ENCODE measurements at regions not wholly inside any gene's neighbourhood (a gene's known extent, or its start where the extent isn't known, plus 50 kb on each side); places are given as distances from the start of the nearest gene placed in this dataset.

DNA sequence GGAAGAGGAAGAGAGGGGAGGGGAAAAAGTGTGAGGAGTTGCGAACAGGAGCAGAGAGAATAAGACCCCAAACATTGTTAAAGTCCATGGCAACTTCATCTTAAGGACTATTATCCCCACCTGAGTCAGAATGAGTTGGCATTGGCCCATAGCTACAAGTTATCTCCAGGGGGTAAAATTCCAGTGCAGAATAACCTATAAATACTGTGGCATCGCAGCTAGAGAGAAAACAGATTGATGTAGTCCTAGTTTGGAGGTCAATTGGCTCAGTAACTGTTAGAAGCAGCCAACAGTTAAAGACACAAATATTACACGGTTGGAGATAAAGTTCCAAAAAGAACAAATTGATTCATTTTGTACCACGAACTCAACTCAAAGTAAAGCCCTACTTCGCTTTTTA, 313.9 kb upstream of the CCDC54 start:
- Histone ChIP-seq H3K36me3 (ENCODE audit: control insufficient read depth, insufficient read depth, low read length) (no peaks in the 10 kb centered on the region), H3K9ac (ENCODE audit: low read length) (no peak overlapping the region), H3K4me3 (ENCODE audit: low read depth, low read length) (no peak overlapping the region), H3K27me3 (ENCODE audit: control insufficient read depth, insufficient read depth, low read length) (no peaks in the 10 kb centered on the region), H3K27ac (ENCODE audit: low read depth, low read length) (no peak overlapping the region; the same call in 1 of the 2 replicates), H3K9me3 (ENCODE audit: control insufficient read depth, insufficient read depth, low read depth, low read length) (peaks cover 3% of the 10 kb centered on the region; the same call in 1 of the 2 replicates), H3K4me1 (ENCODE audit: control insufficient read depth, insufficient read depth, low read length) (peaks cover 19% of the 10 kb centered on the region)

- Histone ChIP-seq H3K27me3 (ENCODE audit: control insufficient read depth, insufficient read depth, low read length) (no peaks in the 10 kb centered on the region), H3K36me3 (ENCODE audit: control insufficient read depth, insufficient read depth, low read length) (no peaks in the 10 kb centered on the region), H3K9me3 (ENCODE audit: control insufficient read depth, insufficient read depth, low read depth, low read length) (0 out of 2 replicates have a peak, but pooled peaks cover 3% of the 10 kb centered on the region), H3K4me1 (ENCODE audit: control insufficient read depth, insufficient read depth, low read length) (peaks cover 24% of the 10 kb centered on the region), H3K4me3 (ENCODE audit: low read depth, low read length) (no peak overlapping the region), H3K27ac (ENCODE audit: low read depth, low read length) (0 out of 2 replicates have a peak overlapping the region, but pooled peaks have one; percentile 15), H3K9ac (ENCODE audit: low read length) (no peak overlapping the region)
These were observed 312.7 kb upstream of the CCDC54 start for GRCh38 chr3:107064405-107065060.

DNA sequence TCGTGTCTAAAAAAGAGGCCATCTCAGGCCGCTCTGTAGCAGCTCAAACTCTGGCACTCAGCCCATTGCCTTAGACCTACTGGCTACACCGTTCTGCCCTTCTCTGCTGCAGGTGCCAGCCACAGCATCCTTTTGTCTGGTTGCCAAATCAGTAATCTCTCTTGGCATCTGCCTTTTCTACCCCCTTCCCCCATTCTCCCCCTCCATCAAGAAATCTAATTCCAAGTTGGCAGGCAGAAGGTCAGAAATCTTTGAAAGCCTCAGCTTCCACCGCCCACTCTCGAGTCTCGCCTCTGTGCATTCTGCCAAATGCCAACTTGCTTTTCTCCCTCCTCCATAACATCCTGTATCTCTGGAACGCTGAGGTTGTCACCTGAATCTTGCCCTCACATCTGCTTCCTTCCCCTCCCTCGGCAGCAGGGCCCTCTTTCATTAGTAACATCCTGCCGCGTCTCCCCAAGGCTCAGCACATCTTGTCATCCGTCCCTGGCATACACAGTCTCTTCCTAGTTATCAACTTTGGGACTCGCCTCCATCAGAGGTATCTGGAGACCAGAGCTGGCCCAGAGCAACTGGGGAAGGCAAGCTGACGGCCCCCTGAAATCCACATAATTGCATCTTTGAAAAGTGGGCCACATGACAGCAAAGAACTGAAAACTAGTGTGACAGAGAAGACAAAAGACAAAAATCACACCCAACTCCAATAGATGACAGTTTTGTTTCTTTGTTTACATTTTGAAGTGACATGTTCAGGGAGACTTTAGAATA, 312.0 kb upstream of the CCDC54 start:
- H3K9ac ChIP-seq (ENCODE audit: low read length): no peak overlapping the region
- H3K36me3 ChIP-seq (ENCODE audit: control insufficient read depth, insufficient read depth, low read length): no peaks in the 10 kb centered on the region
- H3K27me3 ChIP-seq (ENCODE audit: control insufficient read depth, insufficient read depth, low read length): no peaks in the 10 kb centered on the region
- no peak overlapping the region for H3K27ac ChIP-seq (ENCODE audit: low read depth, low read length)
- no peak overlapping the region for H3K4me3 ChIP-seq (ENCODE audit: low read depth, low read length)
- H3K4me1 ChIP-seq (ENCODE audit: control insufficient read depth, insufficient read depth, low read length): peaks cover 24% of the 10 kb centered on the region
- 0 out of 2 replicates have a peak, but pooled peaks cover 3% of the 10 kb centered on the region for H3K9me3 ChIP-seq (ENCODE audit: control insufficient read depth, insufficient read depth, low read depth, low read length)

GRCh38 chr3:107067421-107067820, 309.8 kb upstream of the CCDC54 start:
- Histone ChIP-seq H3K27ac (ENCODE audit: low read depth, low read length) (no peak overlapping the region), H3K9me3 (ENCODE audit: control insufficient read depth, insufficient read depth, low read depth, low read length) (0 out of 2 replicates have a peak, but pooled peaks cover 3% of the 10 kb centered on the region), H3K9ac (ENCODE audit: low read length) (no peak overlapping the region), H3K4me1 (ENCODE audit: control insufficient read depth, insufficient read depth, low read length) (peaks cover 23% of the 10 kb centered on the region), H3K27me3 (ENCODE audit: control insufficient read depth, insufficient read depth, low read length) (no peaks in the 10 kb centered on the region), H3K36me3 (ENCODE audit: control insufficient read depth, insufficient read depth, low read length) (no peaks in the 10 kb centered on the region), H3K4me3 (ENCODE audit: low read depth, low read length) (no peak overlapping the region)

GRCh38 chr3:107068980-107069379, 308.3 kb upstream of the CCDC54 start:
- H3K9me3 ChIP-seq (ENCODE audit: control insufficient read depth, insufficient read depth, low read depth, low read length): 0 out of 2 replicates have a peak, but pooled peaks cover 3% of the 10 kb centered on the region
- peaks cover 9% of the 10 kb centered on the region for H3K4me1 ChIP-seq (ENCODE audit: control insufficient read depth, insufficient read depth, low read length)
- H3K36me3 ChIP-seq (ENCODE audit: control insufficient read depth, insufficient read depth, low read length): no peaks in the 10 kb centered on the region
- no peaks in the 10 kb centered on the region for H3K27me3 ChIP-seq (ENCODE audit: control insufficient read depth, insufficient read depth, low read length)
- H3K4me3 ChIP-seq (ENCODE audit: low read depth, low read length): no peak overlapping the region
- no peak overlapping the region for H3K27ac ChIP-seq (ENCODE audit: low read depth, low read length)
- no peak overlapping the region for H3K9ac ChIP-seq (ENCODE audit: low read length)

- H3K36me3 ChIP-seq (ENCODE audit: control insufficient read depth, insufficient read depth, low read length): no peaks in the 10 kb centered on the region
- H3K27me3 ChIP-seq (ENCODE audit: control insufficient read depth, insufficient read depth, low read length): no peaks in the 10 kb centered on the region
- H3K9me3 ChIP-seq (ENCODE audit: control insufficient read depth, insufficient read depth, low read depth, low read length): no peaks in the 10 kb centered on the region
- H3K4me3 ChIP-seq (ENCODE audit: low read depth, low read length): no peak overlapping the region
- H3K4me1 ChIP-seq (ENCODE audit: control insufficient read depth, insufficient read depth, low read length): no peaks in the 10 kb centered on the region
- no peak overlapping the region for H3K27ac ChIP-seq (ENCODE audit: low read depth, low read length)
- no peak overlapping the region for H3K9ac ChIP-seq (ENCODE audit: low read length)
These were observed 300.3 kb upstream of the CCDC54 start for GRCh38 chr3:107076946-107077345.

DNA sequence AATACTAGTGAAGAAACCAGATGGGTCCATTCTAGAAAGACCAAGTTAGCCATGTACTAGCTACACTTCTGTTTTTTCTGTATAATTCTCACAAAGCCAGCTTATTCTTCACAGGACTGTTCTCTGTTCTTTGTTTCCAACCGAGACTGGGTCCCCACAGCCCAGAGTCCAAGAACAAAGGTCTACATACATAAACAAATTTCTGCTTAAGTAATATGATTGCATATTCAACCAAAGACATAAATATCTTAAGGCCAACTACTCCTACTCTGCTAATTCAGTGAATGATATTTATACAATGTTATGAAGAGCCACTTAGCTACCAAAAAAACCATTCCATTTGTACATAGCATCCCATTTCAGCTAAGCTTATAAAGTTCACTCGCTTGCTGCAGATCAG, 299.8 kb upstream of the CCDC54 start:
- Histone ChIP-seq H3K4me1 (ENCODE audit: control insufficient read depth, insufficient read depth, low read length) (no peaks in the 10 kb centered on the region), H3K9ac (ENCODE audit: low read length) (no peak overlapping the region), H3K9me3 (ENCODE audit: control insufficient read depth, insufficient read depth, low read depth, low read length) (no peaks in the 10 kb centered on the region), H3K27ac (ENCODE audit: low read depth, low read length) (no peak overlapping the region), H3K36me3 (ENCODE audit: control insufficient read depth, insufficient read depth, low read length) (no peaks in the 10 kb centered on the region), H3K4me3 (ENCODE audit: low read depth, low read length) (no peak overlapping the region), H3K27me3 (ENCODE audit: control insufficient read depth, insufficient read depth, low read length) (no peaks in the 10 kb centered on the region)

DNA sequence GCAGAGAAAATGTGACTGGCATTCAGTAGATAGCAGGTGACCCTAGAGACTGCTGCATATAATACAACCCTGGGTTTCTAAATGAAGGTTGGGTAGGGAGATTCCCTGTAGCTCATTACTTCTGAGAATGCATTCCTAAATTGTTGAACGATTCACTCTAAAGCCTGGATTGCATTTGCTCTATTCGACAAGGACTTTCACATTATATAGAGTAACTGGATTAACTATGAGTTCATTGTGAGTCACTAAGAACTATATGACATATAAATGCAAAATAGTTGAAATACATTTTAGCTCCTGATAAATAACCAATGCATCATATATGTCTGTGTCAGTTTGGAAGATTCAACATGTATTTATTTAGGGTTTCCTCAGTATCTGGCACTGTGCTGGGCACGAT, 294.7 kb upstream of the CCDC54 start:
- Histone ChIP-seq H3K27me3 (ENCODE audit: control insufficient read depth, insufficient read depth, low read length) (no peaks in the 10 kb centered on the region), H3K36me3 (ENCODE audit: control insufficient read depth, insufficient read depth, low read length) (no peaks in the 10 kb centered on the region), H3K4me3 (ENCODE audit: low read depth, low read length) (no peak overlapping the region), H3K27ac (ENCODE audit: low read depth, low read length) (no peak overlapping the region), H3K9ac (ENCODE audit: low read length) (no peak overlapping the region), H3K4me1 (ENCODE audit: control insufficient read depth, insufficient read depth, low read length) (no peaks in the 10 kb centered on the region), H3K9me3 (ENCODE audit: control insufficient read depth, insufficient read depth, low read depth, low read length) (no peaks in the 10 kb centered on the region)

GRCh38 chr3:107085261-107085660, 292.0 kb upstream of the CCDC54 start:
- Histone ChIP-seq H3K4me3 (ENCODE audit: low read depth, low read length) (no peak overlapping the region), H3K9ac (ENCODE audit: low read length) (no peak overlapping the region), H3K27ac (ENCODE audit: low read depth, low read length) (no peak overlapping the region), H3K27me3 (ENCODE audit: control insufficient read depth, insufficient read depth, low read length) (no peaks in the 10 kb centered on the region), H3K4me1 (ENCODE audit: control insufficient read depth, insufficient read depth, low read length) (no peaks in the 10 kb centered on the region), H3K9me3 (ENCODE audit: control insufficient read depth, insufficient read depth, low read depth, low read length) (no peaks in the 10 kb centered on the region), H3K36me3 (ENCODE audit: control insufficient read depth, insufficient read depth, low read length) (no peaks in the 10 kb centered on the region)

- Histone ChIP-seq H3K9me3 (ENCODE audit: control insufficient read depth, insufficient read depth, low read depth, low read length) (no peaks in the 10 kb centered on the region), H3K36me3 (ENCODE audit: control insufficient read depth, insufficient read depth, low read length) (no peaks in the 10 kb centered on the region), H3K9ac (ENCODE audit: low read length) (no peak overlapping the region), H3K27me3 (ENCODE audit: control insufficient read depth, insufficient read depth, low read length) (no peaks in the 10 kb centered on the region), H3K4me1 (ENCODE audit: control insufficient read depth, insufficient read depth, low read length) (no peaks in the 10 kb centered on the region), H3K27ac (ENCODE audit: low read depth, low read length) (no peak overlapping the region), H3K4me3 (ENCODE audit: low read depth, low read length) (no peak overlapping the region)
These were observed 285.1 kb upstream of the CCDC54 start for GRCh38 chr3:107092121-107092520.

GRCh38 chr3:107098864-107099263, 278.4 kb upstream of the CCDC54 start:
- Histone ChIP-seq H3K9ac (ENCODE audit: low read length) (no peak overlapping the region), H3K9me3 (ENCODE audit: control insufficient read depth, insufficient read depth, low read depth, low read length) (peaks cover 6% of the 10 kb centered on the region), H3K4me3 (ENCODE audit: low read depth, low read length) (no peak overlapping the region), H3K27me3 (ENCODE audit: control insufficient read depth, insufficient read depth, low read length) (no peaks in the 10 kb centered on the region), H3K27ac (ENCODE audit: low read depth, low read length) (no peak overlapping the region), H3K4me1 (ENCODE audit: control insufficient read depth, insufficient read depth, low read length) (no peaks in the 10 kb centered on the region), H3K36me3 (ENCODE audit: control insufficient read depth, insufficient read depth, low read length) (no peaks in the 10 kb centered on the region)

Measured in HUES6 (cell line).